Neutrophil (primary cell): ENCODE measurements at regions not wholly inside any gene's neighbourhood (a gene's known extent, or its start where the extent isn't known, plus 50 kb on each side); places are given as distances from the start of the nearest gene placed in this dataset.

Experiments
- H3K27ac ChIP-seq: fragments of 200-600 bp; sonication (generic); 2 replicates; pipeline ENCODE4 v1.5.1; 2016; ENCODE audit warnings: mild to moderate bottlenecking, moderate library complexity
- H3K27me3 ChIP-seq: fragments of 200-600 bp; sonication (generic); 2 replicates; pipeline ENCODE4 v1.6.0; 2016; ENCODE audit warnings: mild to moderate bottlenecking
- H3K36me3 ChIP-seq: fragments of 200-600 bp; sonication (generic); 2 replicates; pipeline ENCODE4 v1.5.1; 2017
- H3K4me1 ChIP-seq, 2 experiments: fragments of 200-600 bp in 1 of 2; sonication (generic) in 1 of 2; 1 replicate in 1 of 2; 2 replicates in 1 of 2; pipeline versions ENCODE4 v1.5.1 to v1.6.1; 2013 to 2016; ENCODE audit warnings: low read depth in 1 of 2, low read length in 1 of 2, mild to moderate bottlenecking in 1 of 2, moderate library complexity in 1 of 2; ENCODE audit not compliant: control insufficient read depth in 1 of 2, insufficient read depth in 1 of 2
- H3K4me3 ChIP-seq, 2 experiments: fragments of 200-600 bp in 1 of 2; sonication (generic) in 1 of 2; 1 replicate in 1 of 2; 2 replicates in 1 of 2; pipeline ENCODE4 v1.5.1; 2013 to 2016; ENCODE audit warnings: low read depth in 1 of 2, low read length in 1 of 2, mild to moderate bottlenecking in 1 of 2, moderate library complexity in 1 of 2
- H3K9me3 ChIP-seq: fragments of 200-600 bp; sonication (generic); 2 replicates; pipeline ENCODE4 v1.5.1; 2016
- CTCF ChIP-seq: fragments of 200-600 bp; sonication (generic); IDR thresholded peaks from 2 replicates; pipeline ENCODE4 v1.5.1; 2016; ENCODE audit warnings: antibody characterized with exemption

GRCh38 chr6:90463359-90463758 is 123.5 kb downstream of the MAP3K7 start:
- Histone ChIP-seq H3K4me1 (no peaks in the 10 kb centered on the region), H3K9me3 (no peaks in the 10 kb centered on the region), H3K4me3 (no peak overlapping the region), H3K27me3 (no peaks in the 10 kb centered on the region), H3K27ac (no peak overlapping the region), H3K36me3 (no peaks in the 10 kb centered on the region)
- no peak for TF ChIP-seq CTCF

GRCh38 chr6:90462102-90462501 is 124.8 kb downstream of the MAP3K7 start:
- Histone ChIP-seq H3K4me1 (no peaks in the 10 kb centered on the region), H3K27me3 (no peaks in the 10 kb centered on the region), H3K27ac (no peak overlapping the region), H3K36me3 (no peaks in the 10 kb centered on the region), H3K9me3 (no peaks in the 10 kb centered on the region), H3K4me3 (no peak overlapping the region)
- TF ChIP-seq CTCF: no peak

- no peaks in the 10 kb centered on the region for H3K9me3 ChIP-seq
- H3K36me3 ChIP-seq: no peaks in the 10 kb centered on the region
- no peaks in the 10 kb centered on the region for H3K27me3 ChIP-seq
- TF ChIP-seq CTCF: no peak
- no peak overlapping the region for H3K4me3 ChIP-seq
- H3K27ac ChIP-seq: no peak overlapping the region
- no peaks in the 10 kb centered on the region for H3K4me1 ChIP-seq
Observed at GRCh38 chr6:90461383-90461782, 125.5 kb downstream of the MAP3K7 start.

GRCh38 chr6:90460051-90460450 is 126.8 kb downstream of the MAP3K7 start:
- Histone ChIP-seq H3K4me1 (no peaks in the 10 kb centered on the region), H3K4me3 (no peak overlapping the region), H3K9me3 (no peaks in the 10 kb centered on the region), H3K36me3 (no peaks in the 10 kb centered on the region), H3K27me3 (no peaks in the 10 kb centered on the region), H3K27ac (no peak overlapping the region)
- TF ChIP-seq CTCF: no peak

GRCh38 chr6:90459225-90459758 is 127.6 kb downstream of the MAP3K7 start:
- Histone ChIP-seq H3K27ac (no peak overlapping the region), H3K4me3 (no peak overlapping the region), H3K27me3 (no peaks in the 10 kb centered on the region), H3K9me3 (no peaks in the 10 kb centered on the region), H3K36me3 (no peaks in the 10 kb centered on the region), H3K4me1 (no peaks in the 10 kb centered on the region)
- TF ChIP-seq CTCF: no peak
